H9 (cell line): ENCODE measurements at regions not wholly inside any gene's neighbourhood (a gene's known extent, or its start where the extent isn't known, plus 50 kb on each side); places are given as distances from the start of the nearest gene placed in this dataset.

Experiments
- DNase-seq: peaks from one replicate; pipeline ENCODE4 v3.0.0-alpha.2; 2017
- H2AFZ ChIP-seq: one replicate; pipeline ENCODE4 v1.6.1; 2013; ENCODE audit warnings: mild to moderate bottlenecking, low read length, control low read depth, moderate library complexity
- H2AK5ac ChIP-seq: 2 replicates; pipeline ENCODE4 v1.6.1; 2013; ENCODE audit warnings: low read length, control low read depth, mixed read lengths; ENCODE audit not compliant: insufficient read length
- H2BK120ac ChIP-seq: one replicate; pipeline ENCODE4 v1.6.1; 2013; ENCODE audit warnings: low read depth, mild to moderate bottlenecking, low read length, control low read depth, inconsistent platforms; ENCODE audit not compliant: poor library complexity, severe bottlenecking
- H2BK12ac ChIP-seq: 2 replicates; pipeline ENCODE4 v1.6.1; 2013; ENCODE audit warnings: low read length, control low read depth, mixed read lengths, low read depth; ENCODE audit not compliant: insufficient read length
- H2BK15ac ChIP-seq: 2 replicates; pipeline ENCODE4 v1.6.1; 2013; ENCODE audit warnings: low read depth, low read length, control low read depth
- H2BK20ac ChIP-seq: one replicate; pipeline ENCODE4 v1.6.1; 2013; ENCODE audit warnings: low read depth, mild to moderate bottlenecking, low read length, control low read depth, inconsistent platforms; ENCODE audit not compliant: poor library complexity, severe bottlenecking
- H2BK5ac ChIP-seq: 2 replicates; pipeline ENCODE4 v1.6.1; 2013; ENCODE audit warnings: low read length, control low read depth, mixed read lengths; ENCODE audit not compliant: insufficient read length
- H3K14ac ChIP-seq: 2 replicates; pipeline ENCODE4 v1.6.1; 2013; ENCODE audit warnings: low read length, control low read depth; ENCODE audit not compliant: insufficient read depth
- H3K18ac ChIP-seq: 2 replicates; pipeline ENCODE4 v1.6.1; 2013; ENCODE audit warnings: low read depth, mild to moderate bottlenecking, mixed read lengths, low read length, control low read depth; ENCODE audit not compliant: insufficient read length
- H3K23ac ChIP-seq: 2 replicates; pipeline ENCODE4 v1.6.1; 2013; ENCODE audit warnings: low read length, control low read depth, mixed read lengths, low read depth; ENCODE audit not compliant: insufficient read length
- H3K23me2 ChIP-seq: 2 replicates; pipeline ENCODE4 v1.6.1; 2013; ENCODE audit warnings: low read depth, mild to moderate bottlenecking, mixed read lengths, low read length, control low read depth; ENCODE audit not compliant: insufficient read length, poor library complexity, severe bottlenecking
- H3K27ac ChIP-seq: 2 replicates; pipeline ENCODE4 v1.5.1; 2013; ENCODE audit warnings: low read length, control low read depth, mixed read lengths, low read depth; ENCODE audit not compliant: insufficient read length
- H3K27me3 ChIP-seq: 2 replicates; pipeline ENCODE4 v1.6.1; 2013; ENCODE audit warnings: low read length, control low read depth, inconsistent platforms; ENCODE audit not compliant: insufficient read depth
- H3K4ac ChIP-seq: 2 replicates; pipeline ENCODE4 v1.6.1; 2013; ENCODE audit warnings: low read depth, mild to moderate bottlenecking, control low read depth, inconsistent platforms, low read length, moderate library complexity
- H3K4me1 ChIP-seq: 2 replicates; pipeline ENCODE4 v1.6.1; 2013; ENCODE audit warnings: low read length, control low read depth, inconsistent platforms; ENCODE audit not compliant: insufficient read depth
- H3K4me2 ChIP-seq: 2 replicates; pipeline ENCODE4 v1.6.1; 2013; ENCODE audit warnings: low read length, control low read depth, mixed read lengths; ENCODE audit not compliant: insufficient read length, insufficient read depth
- H3K56ac ChIP-seq: 2 replicates; pipeline ENCODE4 v1.6.1; 2013; ENCODE audit warnings: low read depth, mild to moderate bottlenecking, mixed read lengths, low read length, control low read depth; ENCODE audit not compliant: insufficient read length
- H3K79me1 ChIP-seq: 2 replicates; pipeline ENCODE4 v1.6.1; 2013; ENCODE audit warnings: low read depth, mild to moderate bottlenecking, moderate library complexity, low read length, control low read depth, inconsistent platforms; ENCODE audit not compliant: insufficient read depth, poor library complexity, severe bottlenecking
- H3K79me2 ChIP-seq: 2 replicates; pipeline ENCODE4 v1.6.1; 2013; ENCODE audit warnings: low read length, control low read depth, inconsistent platforms; ENCODE audit not compliant: insufficient read depth
- H3K9ac ChIP-seq: 2 replicates; pipeline ENCODE4 v1.6.1; 2013; ENCODE audit warnings: low read length, control low read depth, mixed read lengths; ENCODE audit not compliant: insufficient read length; ENCODE audit errors: extremely low read depth
- H3K9me3 ChIP-seq: one replicate; pipeline ENCODE4 v1.6.1; 2013; ENCODE audit warnings: low read depth, low read length, inconsistent platforms; ENCODE audit not compliant: control insufficient read depth
- H3T11ph ChIP-seq: one replicate; pipeline ENCODE4 v1.6.1; 2013; ENCODE audit warnings: mild to moderate bottlenecking, low read length, control low read depth, inconsistent platforms
- H4K20me1 ChIP-seq: one replicate; pipeline ENCODE4 v1.6.1; 2013; ENCODE audit not compliant: control insufficient read depth, insufficient read length, insufficient read depth
- H4K5ac ChIP-seq: 2 replicates; pipeline ENCODE4 v1.6.1; 2013; ENCODE audit warnings: low read depth, mild to moderate bottlenecking, mixed read lengths, low read length, control low read depth; ENCODE audit not compliant: insufficient read length
- H4K8ac ChIP-seq: replicated peaks from 2 replicates; pipeline ENCODE4 v1.6.1; 2013; ENCODE audit warnings: low read length, control low read depth, mixed read lengths, low read depth; ENCODE audit not compliant: insufficient read length
- H4K91ac ChIP-seq: 2 replicates; pipeline ENCODE4 v1.6.1; 2013; ENCODE audit warnings: low read depth, mild to moderate bottlenecking, moderate library complexity, mixed read lengths, low read length, control low read depth; ENCODE audit not compliant: insufficient read length
- H3K27ac Mint-ChIP-seq, 3 experiments: 2 replicates in 2 of 3; 3 replicates in 1 of 3; pipeline ENCODE4 v1.8.0; 2020 to 2021; ENCODE audit warnings: mixed read lengths in 3 of 3, mild to moderate bottlenecking in 1 of 3, moderate library complexity in 1 of 3
- H3K27me3 Mint-ChIP-seq: 2 replicates; pipeline ENCODE4 v1.8.0; 2021; ENCODE audit warnings: low read depth, mild to moderate bottlenecking, moderate library complexity, mixed read lengths
- H3K36me3 Mint-ChIP-seq, 3 experiments: 2 replicates in 2 of 3; 3 replicates in 1 of 3; pipeline ENCODE4 v1.8.0; 2020 to 2021; ENCODE audit warnings: low read depth in 3 of 3, mixed read lengths in 3 of 3; ENCODE audit not compliant: insufficient read depth in 1 of 3
- H3K4me1 Mint-ChIP-seq, 2 experiments: 2 replicates each; pipeline ENCODE4 v1.8.0; 2020; ENCODE audit warnings: mixed read lengths in 2 of 2
- H3K4me3 Mint-ChIP-seq, 2 experiments: 2 replicates in 1 of 2; 3 replicates in 1 of 2; pipeline ENCODE4 v1.8.0; 2020 to 2021; ENCODE audit warnings: mild to moderate bottlenecking in 2 of 2, mixed read lengths in 2 of 2, moderate library complexity in 1 of 2
- H3K9me3 Mint-ChIP-seq, 2 experiments: 2 replicates in 1 of 2; 3 replicates in 1 of 2; pipeline ENCODE4 v1.8.0; 2020; ENCODE audit warnings: mild to moderate bottlenecking in 2 of 2, mixed read lengths in 2 of 2, moderate library complexity in 1 of 2
- WGBS: extraction: QIAGEN DNeasy Blood & Tissue Kit; methylation state at CpG from one replicate; pipeline ENCODE4 v1.1.7; 2013; ENCODE audit warnings: missing lambda C conversion rate, low lambda C conversion rate, mixed read lengths; ENCODE audit not compliant: insufficient read length; ENCODE audit errors: extremely low coverage; 5-methylcytosine and 5-hydroxymethylcytosine counted together
- TF ChIP-seq, protein P1 (sequence below): fragments of 200-600 bp; sonication (generic); conservative IDR thresholded peaks from 3 replicates; pipeline ENCODE4 v1.8.0; 2021; ENCODE audit warnings: antibody characterized with exemption, mild to moderate bottlenecking

DNA sequence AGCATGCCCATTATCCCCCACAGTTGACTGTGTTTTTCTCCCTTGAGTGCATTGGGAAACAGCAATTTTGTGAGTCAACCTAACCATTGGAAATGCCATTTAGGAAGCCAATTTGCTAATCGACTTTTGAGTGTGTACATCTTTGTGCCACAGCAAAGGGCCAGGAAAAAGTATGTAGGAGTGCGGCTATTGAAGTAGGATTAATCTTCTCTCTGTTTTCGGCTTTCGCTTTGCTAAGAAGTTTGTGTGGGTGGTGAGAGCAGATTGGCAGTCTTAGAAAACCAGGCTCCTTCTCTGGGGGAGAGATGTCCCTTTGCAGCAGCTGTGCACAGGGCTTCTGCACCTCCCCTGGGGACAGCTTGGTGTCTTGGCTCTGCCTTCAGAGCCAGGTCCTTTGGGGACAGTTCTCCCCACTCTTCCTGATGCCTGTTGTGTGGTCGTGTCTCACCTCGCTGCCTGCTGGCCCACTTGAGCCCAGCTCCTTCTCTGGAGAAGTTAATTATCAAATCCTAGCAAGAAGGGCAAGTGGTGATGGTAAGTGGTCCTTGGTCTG lies 74.5 kb downstream of the GEMIN8 start:
- no peak overlapping the region for H2BK5ac ChIP-seq
- peaks cover 13% of the 10 kb centered on the region for H3K9me3 ChIP-seq
- H4K20me1 ChIP-seq, result no peaks in the 10 kb centered on the region
- H3K79me1 ChIP-seq, result no peaks in the 10 kb centered on the region
- H4K8ac ChIP-seq, result no peak overlapping the region
- no peak overlapping the region for H2AFZ ChIP-seq
- H3K18ac ChIP-seq, result no peak overlapping the region
- Mint-ChIP-seq H3K27me3 (no peaks in the 10 kb centered on the region; the same call in 1 of the 2 replicates), H3K4me3 (no peak overlapping the region), H3K36me3 (peaks cover 7 to 18% (median 10%) of the 10 kb centered on the region in 3 experiments), H3K9me3 (peaks cover 38 to 53% of the 10 kb centered on the region in 2 experiments), H3K4me1 (peaks cover 0 to 2% of the 10 kb centered on the region in 2 experiments; a peak in 1 of 4 replicates), H3K27ac (no peak overlapping the region)
- no peak overlapping the region for H2BK20ac ChIP-seq
- no peaks in the 10 kb centered on the region for H3K79me2 ChIP-seq
- no peak overlapping the region for H3T11ph ChIP-seq
- WGBS, result no CpG with 5 or more reads among the region's 6 CpGs
- no peak overlapping the region for H3K27ac ChIP-seq
- no peak overlapping the region for H4K91ac ChIP-seq
- no peaks in the 10 kb centered on the region for H3K27me3 ChIP-seq
- no peak overlapping the region for H3K14ac ChIP-seq
- no peaks in the 10 kb centered on the region for H3K23me2 ChIP-seq
- H3K56ac ChIP-seq, result no peak overlapping the region
- H3K4me1 ChIP-seq, result no peaks in the 10 kb centered on the region
- H2BK120ac ChIP-seq, result no peak overlapping the region
- TF ChIP-seq, protein P1, sequence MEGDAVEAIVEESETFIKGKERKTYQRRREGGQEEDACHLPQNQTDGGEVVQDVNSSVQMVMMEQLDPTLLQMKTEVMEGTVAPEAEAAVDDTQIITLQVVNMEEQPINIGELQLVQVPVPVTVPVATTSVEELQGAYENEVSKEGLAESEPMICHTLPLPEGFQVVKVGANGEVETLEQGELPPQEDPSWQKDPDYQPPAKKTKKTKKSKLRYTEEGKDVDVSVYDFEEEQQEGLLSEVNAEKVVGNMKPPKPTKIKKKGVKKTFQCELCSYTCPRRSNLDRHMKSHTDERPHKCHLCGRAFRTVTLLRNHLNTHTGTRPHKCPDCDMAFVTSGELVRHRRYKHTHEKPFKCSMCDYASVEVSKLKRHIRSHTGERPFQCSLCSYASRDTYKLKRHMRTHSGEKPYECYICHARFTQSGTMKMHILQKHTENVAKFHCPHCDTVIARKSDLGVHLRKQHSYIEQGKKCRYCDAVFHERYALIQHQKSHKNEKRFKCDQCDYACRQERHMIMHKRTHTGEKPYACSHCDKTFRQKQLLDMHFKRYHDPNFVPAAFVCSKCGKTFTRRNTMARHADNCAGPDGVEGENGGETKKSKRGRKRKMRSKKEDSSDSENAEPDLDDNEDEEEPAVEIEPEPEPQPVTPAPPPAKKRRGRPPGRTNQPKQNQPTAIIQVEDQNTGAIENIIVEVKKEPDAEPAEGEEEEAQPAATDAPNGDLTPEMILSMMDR, result no peak
- DNase-seq, result no peak
- no peak overlapping the region for H2BK15ac ChIP-seq
- no peak overlapping the region for H3K4ac ChIP-seq
- no peak overlapping the region for H2BK12ac ChIP-seq
- no peak overlapping the region for H3K9ac ChIP-seq
- no peak overlapping the region for H4K5ac ChIP-seq
- no peak overlapping the region for H3K23ac ChIP-seq
- H2AK5ac ChIP-seq, result no peak overlapping the region
- H3K4me2 ChIP-seq, result no peak overlapping the region
